ENCODE measurements at regions not wholly inside any gene's neighbourhood (a gene's known extent, or its start where the extent isn't known, plus 50 kb on each side); places are given as distances from the start of the nearest gene placed in this dataset.

- DNase-seq = no peak
These were observed 178.1 kb upstream of the DDHD1 start for GRCh38 chr14:53331247-53331646.

DNA sequence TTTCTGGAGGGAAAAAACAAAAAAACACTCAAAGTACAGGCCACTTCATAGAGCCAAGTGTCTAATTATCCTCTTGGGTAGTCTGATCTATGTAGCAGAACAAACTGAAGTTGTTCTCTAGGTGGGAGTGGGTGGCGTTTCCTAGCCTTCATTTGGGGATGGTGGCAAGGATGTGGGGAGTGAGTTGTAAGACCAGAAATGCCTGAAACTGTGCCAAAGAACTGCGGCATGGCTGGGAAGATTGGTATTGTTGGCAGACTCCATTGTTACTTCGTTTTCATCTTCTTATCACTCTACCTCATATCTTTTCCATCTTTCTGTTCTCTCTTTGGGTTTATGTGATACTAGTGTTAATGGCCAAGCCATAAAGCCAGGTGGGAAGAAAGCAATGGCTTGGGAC is 177.3 kb upstream of the DDHD1 start:
- DNase-seq = no peak

DNA sequence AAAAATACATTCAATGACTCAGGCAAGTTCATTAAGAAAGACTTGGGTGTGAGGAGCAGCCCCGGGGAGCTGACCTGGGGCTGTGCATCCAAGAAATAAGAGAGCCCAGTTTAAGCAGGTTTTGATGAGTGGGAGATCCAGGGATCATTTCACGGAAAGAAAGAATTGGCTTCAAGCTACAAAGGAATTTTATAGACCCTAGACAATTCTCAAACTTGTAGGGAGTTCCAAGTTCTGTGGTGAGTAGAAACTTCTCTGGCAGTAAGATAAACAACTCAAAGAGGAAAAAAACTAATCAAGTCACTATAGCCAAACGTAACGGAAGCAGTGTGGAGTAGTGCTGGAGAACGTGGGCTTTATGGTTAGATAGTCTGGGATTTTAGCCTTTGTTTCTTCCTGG is 175.7 kb upstream of the DDHD1 start:
- no peak for DNase-seq

DNA sequence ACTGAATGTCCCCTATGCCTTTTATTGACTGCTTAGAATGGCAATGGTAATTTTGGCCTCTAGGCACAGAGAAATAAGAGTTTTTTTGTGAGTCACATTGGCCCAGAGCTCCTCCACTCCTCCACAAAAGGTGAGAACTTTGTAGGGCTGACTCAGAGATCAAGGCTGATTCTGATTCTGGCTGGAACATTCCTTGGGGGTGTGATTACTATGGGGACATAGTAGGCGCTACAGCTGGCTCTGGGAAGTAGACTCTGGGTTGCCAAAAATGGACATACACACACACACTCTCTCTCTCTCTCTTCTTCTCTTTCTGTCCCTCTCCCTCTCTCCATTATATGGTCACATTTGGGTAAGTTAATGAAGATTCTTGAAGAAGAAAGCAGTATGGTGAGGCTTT is 174.6 kb upstream of the DDHD1 start:
- DNase-seq = peak; percentile 4

DNA sequence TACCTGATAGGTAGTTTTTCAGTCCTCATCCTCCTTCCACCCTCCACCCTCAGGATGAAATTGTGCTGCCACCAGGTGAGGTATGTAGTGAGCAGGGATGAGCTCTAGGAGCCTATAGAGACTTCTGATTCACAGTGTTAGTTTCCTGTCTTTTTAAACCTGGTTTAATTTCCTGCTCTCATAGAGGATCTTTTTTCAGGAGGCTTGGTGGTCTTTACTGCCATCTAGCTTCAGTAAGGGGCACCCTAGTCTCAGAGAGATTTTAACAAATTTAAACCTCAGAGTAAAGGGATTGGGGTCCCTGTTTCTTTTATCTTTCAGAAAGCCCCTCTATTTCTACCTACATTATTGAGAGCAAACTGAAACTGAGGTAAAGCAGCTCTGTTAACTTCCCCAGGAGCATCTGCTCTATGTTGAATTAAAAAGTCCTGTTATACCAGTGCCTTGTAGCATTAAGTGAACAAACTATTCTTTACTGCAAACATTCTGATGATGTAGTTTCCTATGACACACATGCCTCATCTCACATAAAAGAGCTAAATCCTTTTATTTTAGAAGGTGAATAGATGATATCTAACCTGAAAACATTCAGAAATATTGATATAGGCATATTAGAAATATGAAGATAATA is 172.2 kb upstream of the DDHD1 start:
- no peak for DNase-seq

GRCh38 chr14:53316504-53316903 is 163.4 kb upstream of the DDHD1 start:
- no peak for DNase-seq

DNA sequence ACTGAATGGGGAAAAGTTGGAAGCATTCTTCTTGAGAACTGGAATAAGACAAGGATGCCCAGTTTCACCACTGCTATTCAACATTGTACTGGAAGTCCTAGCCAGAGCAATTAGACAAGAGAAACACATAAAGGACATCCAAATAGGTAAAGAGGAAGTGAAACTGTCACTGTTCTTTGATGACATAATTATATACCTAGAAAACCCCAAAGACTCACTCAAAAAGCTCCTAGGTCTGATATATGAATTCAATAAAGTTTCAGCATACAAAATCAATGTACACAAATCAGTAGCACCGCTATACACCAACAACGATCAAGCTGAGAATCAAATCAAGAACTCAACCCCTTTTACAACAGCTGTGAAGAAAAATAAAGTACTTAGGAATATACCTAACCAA is 157.3 kb upstream of the DDHD1 start:
- DNase-seq = no peak

DNA sequence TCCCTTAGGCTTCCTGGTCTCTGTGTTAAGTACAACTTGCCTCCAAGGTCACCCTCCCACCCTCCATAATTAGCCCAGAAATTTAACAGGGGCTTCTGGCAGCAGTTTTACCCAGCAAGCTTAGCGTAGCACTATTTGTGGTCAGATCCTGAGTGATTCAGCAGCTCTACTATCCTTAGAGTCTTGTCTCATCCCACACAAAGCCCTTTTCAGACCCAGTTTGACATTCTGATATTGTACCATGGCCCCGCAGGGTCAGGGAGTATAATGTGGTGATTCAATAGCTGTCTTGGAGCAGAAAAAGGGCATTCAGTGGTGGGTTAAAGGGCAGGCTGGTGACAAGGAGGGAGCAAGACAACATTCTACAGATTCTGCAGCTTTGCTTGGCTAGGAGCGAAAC is 153.8 kb upstream of the DDHD1 start:
- DNase-seq = no peak

GRCh38 chr14:53306267-53306721 is 153.2 kb upstream of the DDHD1 start:
- DNase-seq = peak; percentile 55

GRCh38 chr14:53304726-53305381 is 151.7 kb upstream of the DDHD1 start:
- DNase-seq = no peak

GRCh38 chr14:53295985-53296582 is 143.0 kb upstream of the DDHD1 start:
- DNase-seq = no peak

DNA sequence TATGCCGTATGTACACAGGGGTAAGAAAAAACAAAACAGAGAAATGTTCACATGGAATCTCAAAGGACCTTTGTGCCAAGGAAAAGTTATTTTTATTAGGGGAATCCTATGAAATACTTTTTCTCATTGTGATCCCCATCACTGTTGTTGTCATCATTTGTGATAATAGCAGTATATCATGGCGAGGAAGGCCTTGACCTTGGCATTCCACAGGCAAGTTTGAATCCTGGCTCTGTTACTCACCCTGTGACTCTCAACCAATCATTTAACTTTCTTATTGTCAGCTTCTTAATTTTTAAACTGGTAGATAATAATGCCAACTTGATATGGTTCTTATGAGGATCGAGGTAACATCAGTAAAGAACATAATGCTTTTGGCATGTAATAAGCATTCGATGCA is 142.2 kb upstream of the DDHD1 start:
- DNase-seq = no peak

DNA sequence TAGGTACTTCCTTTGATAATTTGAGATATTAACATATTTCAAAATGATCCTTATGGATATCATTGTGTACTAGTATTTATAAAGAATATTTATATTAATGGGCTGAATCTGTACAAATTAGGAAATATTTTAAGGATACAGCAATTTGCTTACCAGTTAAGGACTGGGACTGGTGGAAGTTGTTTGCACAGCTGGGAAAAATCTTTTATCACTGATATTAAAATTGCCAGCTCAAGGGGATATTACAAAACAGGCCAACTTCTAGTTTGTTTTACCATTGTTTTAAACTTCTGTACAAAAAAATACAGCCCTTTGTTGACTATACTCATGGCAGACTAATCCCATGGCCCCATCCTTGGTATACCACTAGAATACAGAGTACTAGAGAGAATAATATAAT is 133.2 kb upstream of the DDHD1 start:
- DNase-seq = no peak

DNA sequence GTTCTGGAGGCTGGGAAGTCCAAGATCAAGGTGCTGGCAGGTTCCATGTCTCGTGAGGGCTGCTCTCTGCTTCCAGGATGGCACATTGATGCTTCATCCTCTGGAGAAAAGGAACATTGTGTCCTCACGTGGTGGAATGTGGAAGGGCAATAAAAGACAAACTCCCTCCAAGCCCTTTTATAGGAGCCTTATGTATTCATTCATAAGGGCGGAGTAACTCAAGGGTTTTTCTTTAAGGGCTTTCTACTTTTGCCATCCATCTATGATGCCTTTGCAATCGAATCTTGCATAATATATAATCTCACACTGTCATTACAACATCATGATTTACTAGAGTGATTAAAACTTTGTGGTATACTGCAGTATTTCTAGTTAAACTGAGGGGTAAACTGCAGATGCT is 132.7 kb upstream of the DDHD1 start:
- no peak for DNase-seq

DNA sequence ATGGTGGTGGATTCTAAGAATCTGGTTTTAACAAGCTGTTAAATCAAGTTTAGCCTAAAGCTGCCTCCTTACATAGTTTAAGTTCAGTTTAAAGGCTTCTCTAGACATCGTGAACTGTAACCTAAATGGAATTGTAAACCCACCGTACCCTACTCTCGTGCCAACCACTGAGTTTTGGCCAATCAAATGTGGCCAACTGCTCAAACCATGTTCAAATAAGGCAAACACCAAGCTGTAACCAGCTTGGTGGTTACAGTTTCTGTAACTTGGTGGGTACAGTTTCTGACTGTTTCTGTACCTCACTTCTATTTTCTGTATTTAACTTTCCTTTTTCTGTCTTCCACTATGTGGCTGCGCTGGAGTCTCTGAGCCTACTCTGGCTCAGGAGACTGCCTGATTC is 131.9 kb upstream of the DDHD1 start:
- DNase-seq = no peak

- DNase-seq = no peak
These were observed 125.7 kb upstream of the DDHD1 start for GRCh38 chr14:53278602-53279506.

- peak; percentile 5 for DNase-seq
These were observed 120.5 kb upstream of the DDHD1 start for GRCh38 chr14:53273671-53274072.

DNA sequence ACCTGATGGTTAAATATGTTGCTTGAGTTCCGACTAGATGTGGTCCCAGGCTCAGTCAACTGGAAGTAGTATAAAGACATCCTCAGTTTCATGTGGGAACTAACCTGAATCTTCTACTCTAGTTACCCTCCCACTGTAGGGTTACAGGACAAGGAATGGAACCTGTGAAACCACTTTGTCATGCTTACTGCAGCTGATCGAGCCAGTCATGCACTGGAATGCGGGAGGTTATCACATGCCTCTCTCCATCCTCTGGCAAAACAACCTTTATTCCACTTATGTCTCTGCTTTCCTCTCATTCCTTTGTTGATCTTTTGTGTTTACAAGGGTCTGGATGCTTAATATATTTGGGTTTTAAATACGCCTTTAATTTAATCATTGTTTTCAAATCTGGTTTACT is 111.9 kb upstream of the DDHD1 start:
- DNase-seq = no peak

DNA sequence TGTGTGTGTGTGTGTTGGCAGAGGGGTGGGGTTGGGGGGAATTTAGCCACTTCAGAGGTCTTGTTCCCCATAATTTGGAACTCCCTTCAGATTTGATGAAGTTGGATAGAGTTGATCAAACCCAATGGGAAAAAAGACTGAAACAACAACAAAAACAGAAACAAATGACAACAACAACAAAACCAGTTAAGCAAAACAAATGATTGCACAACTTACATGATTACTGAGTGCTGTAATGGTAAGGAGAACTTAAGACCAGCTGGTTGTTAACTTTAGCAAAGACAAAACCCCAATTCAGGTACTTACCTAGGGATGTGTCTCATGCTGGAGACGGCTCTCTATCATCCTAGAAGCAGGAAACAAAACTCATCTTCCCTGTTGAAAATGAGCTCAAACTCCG is 107.8 kb upstream of the DDHD1 start:
- DNase-seq = no peak

DNA sequence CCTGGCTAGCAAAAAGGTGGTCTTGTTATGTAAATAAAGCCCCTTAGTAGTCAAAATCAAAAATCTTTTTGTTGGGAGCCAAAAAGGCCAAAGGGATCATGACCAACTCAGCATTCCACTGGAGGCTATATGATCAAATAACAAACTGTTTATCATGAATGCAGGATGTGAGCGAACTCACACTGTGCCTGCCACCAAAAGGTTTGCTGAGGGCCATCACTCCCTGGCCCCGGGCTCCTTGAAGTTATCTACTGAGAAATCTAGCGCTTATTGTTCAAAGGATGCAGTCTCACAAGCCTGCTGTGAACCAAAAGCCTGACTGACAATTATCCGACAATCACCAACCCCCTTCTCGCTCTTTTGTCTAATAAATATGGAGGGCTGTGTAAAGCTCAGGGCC is 107.2 kb upstream of the DDHD1 start:
- no peak for DNase-seq

DNA sequence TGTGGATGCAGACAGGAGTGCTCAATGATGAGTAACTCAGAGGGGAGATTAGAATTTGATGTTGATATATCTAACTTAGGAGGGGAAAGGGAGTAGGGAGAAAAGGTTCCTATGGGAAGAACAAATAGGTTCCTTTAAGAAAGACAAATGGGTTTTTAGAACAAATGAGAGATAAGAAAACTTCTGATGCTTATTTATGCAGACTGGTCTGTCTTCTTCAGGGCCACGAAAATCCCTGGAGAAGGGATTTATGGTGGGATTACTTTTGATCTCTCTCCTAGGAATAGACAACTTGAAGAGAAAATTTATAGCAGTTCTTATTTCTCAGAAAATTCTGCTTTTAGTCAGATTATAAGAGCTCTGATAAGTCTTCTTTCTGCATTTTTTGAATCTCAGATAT is 99.0 kb upstream of the DDHD1 start:
- no peak for DNase-seq

DNA sequence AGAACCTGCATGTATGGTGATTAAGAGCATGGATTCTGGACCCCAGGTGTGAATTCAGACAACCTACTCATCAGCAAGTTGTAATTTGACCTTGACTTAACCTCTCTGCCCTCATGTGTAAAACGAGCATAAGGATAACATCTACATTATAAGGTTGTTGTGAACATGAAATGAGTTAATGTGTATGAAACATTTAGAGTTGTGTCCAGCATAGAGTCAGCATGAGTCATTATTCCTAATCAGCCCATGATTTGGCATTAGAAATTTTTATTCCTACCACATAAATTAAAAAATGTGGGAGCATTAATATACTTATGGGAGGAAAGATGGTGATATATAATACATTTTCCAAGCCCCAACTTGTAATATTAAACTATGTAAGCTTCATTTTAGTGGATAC is 95.9 kb upstream of the DDHD1 start:
- DNase-seq = no peak

DNA sequence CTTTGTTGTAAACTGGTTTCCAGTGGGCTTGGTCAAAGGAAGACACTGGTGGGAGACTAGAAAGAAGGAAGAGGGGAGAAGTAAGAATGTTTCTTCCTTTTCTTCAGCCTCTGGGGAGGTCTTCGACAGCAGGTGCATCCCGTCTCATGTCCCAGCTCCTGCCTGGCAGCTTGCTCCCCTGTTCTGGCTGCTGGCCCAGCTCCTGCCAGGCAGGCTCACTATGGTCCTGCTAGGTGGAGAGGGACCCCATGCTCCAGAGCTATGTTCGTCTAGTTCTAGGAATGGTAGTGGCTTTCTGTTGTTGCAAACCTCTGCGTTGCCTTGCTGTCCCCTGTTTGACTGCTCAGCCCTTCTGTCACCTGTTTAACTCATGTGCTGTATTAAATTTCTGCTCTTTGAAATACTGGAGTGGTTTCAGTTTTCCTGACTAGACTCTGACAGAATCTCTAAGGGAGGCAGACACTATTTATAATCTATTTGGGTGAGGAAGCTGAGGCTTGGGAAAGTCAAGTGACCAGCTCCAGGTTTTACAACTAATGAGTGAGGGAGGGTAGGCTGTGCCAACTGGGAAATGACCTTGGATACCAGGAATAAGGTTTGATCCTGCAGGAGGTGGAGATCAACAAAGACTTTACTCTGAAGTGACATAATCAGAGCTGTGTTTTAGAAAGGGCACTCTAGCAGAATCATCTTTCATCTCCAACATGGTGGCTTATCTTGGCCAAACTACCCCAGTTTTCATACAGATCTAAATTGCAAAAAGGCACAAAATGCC is 94.7 kb upstream of the DDHD1 start:
- no peak for DNase-seq
